OCI-LY7 (cell line): ENCODE measurements at regions not wholly inside any gene's neighbourhood (a gene's known extent, or its start where the extent isn't known, plus 50 kb on each side); places are given as distances from the start of the nearest gene placed in this dataset.

ENCODE experiments used
- BruUV-seq: library from RNA; stranded (reverse); fragments of 400-500 nt; replicated peaks from 2 replicates; lab custom pipeline; 2021; lab: Mats Ljungman, UMichigan
- CTCF ChIA-PET: fragments of 300-600 bp; sonication (Branson Sonifier 250); formaldehyde crosslinking; loops from one replicate; lab custom pipeline; 2022; ENCODE audit warnings: antibody characterized with exemption; ENCODE audit not compliant: unreplicated experiment; lab: Charles Lee
- POLR2A ChIA-PET: fragments of 300-600 bp; sonication (Branson Sonifier 250); formaldehyde crosslinking; loops from one replicate; lab custom pipeline; 2022; ENCODE audit warnings: antibody characterized with exemption; lab: Charles Lee
- DNase-seq: peaks from one replicate; pipeline ENCODE4 v3.0.0-alpha.2; 2015; ENCODE audit warnings: low spot score
- H2AFZ ChIP-seq: fragments of 200-600 bp; sonication (generic), shearing (Covaris generic); 2 replicates; pipeline ENCODE4 v1.6.1; 2014; ENCODE audit warnings: mild to moderate bottlenecking, antibody characterized with exemption, low read length, moderate library complexity
- H3K27ac ChIP-seq: fragments of 200-600 bp; sonication (generic); 2 replicates; pipeline ENCODE4 v1.5.1; 2014; ENCODE audit warnings: mixed run types, low read depth, mild to moderate bottlenecking, moderate library complexity, low read length, inconsistent platforms; ENCODE audit not compliant: poor library complexity, severe bottlenecking
- H3K36me3 ChIP-seq: fragments of 200-600 bp; sonication (generic); 2 replicates; pipeline ENCODE4 v1.6.1; 2014; ENCODE audit warnings: mild to moderate bottlenecking, antibody characterized with exemption, low read length, moderate library complexity, mixed read lengths; ENCODE audit not compliant: insufficient read depth
- H3K4me1 ChIP-seq: fragments of 200-600 bp; sonication (generic); 2 replicates; pipeline ENCODE4 v1.5.1; 2014; ENCODE audit warnings: mild to moderate bottlenecking, low read length; ENCODE audit not compliant: insufficient read depth, poor library complexity, severe bottlenecking
- H3K4me2 ChIP-seq: fragments of 200-600 bp; sonication (generic); 2 replicates; pipeline ENCODE4 v1.6.1; 2014; ENCODE audit warnings: mild to moderate bottlenecking, low read length
- H3K4me3 ChIP-seq: fragments of 200-600 bp; sonication (generic); 2 replicates; pipeline ENCODE4 v1.5.1; 2014; ENCODE audit warnings: mild to moderate bottlenecking, low read depth, low read length; ENCODE audit not compliant: poor library complexity, severe bottlenecking
- H3K79me2 ChIP-seq: fragments of 200-600 bp; sonication (generic); 2 replicates; pipeline ENCODE4 v1.6.1; 2016; ENCODE audit warnings: low read depth, mild to moderate bottlenecking, low read length, moderate library complexity, mixed read lengths; ENCODE audit not compliant: insufficient read depth
- H3K9me2 ChIP-seq: fragments of 200-600 bp; sonication (generic); 2 replicates; pipeline ENCODE4 v1.6.1; 2016; ENCODE audit warnings: mild to moderate bottlenecking, low read length, mixed read lengths; ENCODE audit not compliant: insufficient read depth
- H3K9me3 ChIP-seq: fragments of 200-600 bp; sonication (generic); 2 replicates; pipeline ENCODE4 v1.6.1; 2014; ENCODE audit warnings: mild to moderate bottlenecking, mixed run types, low read length, mixed read lengths
- H4K20me1 ChIP-seq: fragments of 200-600 bp; sonication (generic); 2 replicates; pipeline ENCODE4 v1.6.1; 2014; ENCODE audit warnings: mild to moderate bottlenecking, antibody characterized with exemption, low read length, moderate library complexity, mixed read lengths; ENCODE audit not compliant: insufficient read depth
- CTCF ChIP-seq: fragments of 200-600 bp; sonication (generic); conservative IDR thresholded peaks from 2 replicates; pipeline ENCODE4 v1.5.1; 2014; ENCODE audit warnings: mild to moderate bottlenecking, antibody characterized with exemption, low read length, moderate library complexity, mixed read lengths
- EZH2phosphoT487 ChIP-seq: fragments of 200-600 bp; sonication (generic); IDR thresholded peaks from 2 replicates; pipeline ENCODE4 v1.6.1; 2018; ENCODE audit warnings: low read depth, borderline replicate concordance, mild to moderate bottlenecking, mixed run types, antibody characterized with exemption, low read length, moderate library complexity, mixed read lengths
- intact Hi-C: fragments of 100-400 bp; cut with micrococcal nuclease; formaldehyde crosslinking; loops from one replicate; pipeline ENCODE4 v1.10.0; 2022; ENCODE audit not compliant: unreplicated experiment

- H3K4me2 ChIP-seq, result no peak overlapping the region
These were observed 465.2 kb downstream of the LRIG3 start for GRCh38 chr12:58455136-58455535.

GRCh38 chr12:58458102-58458501 lies 462.2 kb downstream of the LRIG3 start:
- no TSS peak for BruUV-seq
- H3K4me2 ChIP-seq, result no peak overlapping the region

More at GRCh38 chr12:58455136-58455535, 465.2 kb downstream of the LRIG3 start:
- CTCF ChIA-PET, result no interaction called here
- no peak overlapping the region for H3K4me3 ChIP-seq
- H3K9me3 ChIP-seq, result no peaks in the 10 kb centered on the region
- H4K20me1 ChIP-seq, result no peaks in the 10 kb centered on the region
- no peak overlapping the region for H3K27ac ChIP-seq
- H3K4me1 ChIP-seq, result no peaks in the 10 kb centered on the region
- H2AFZ ChIP-seq, result no peak overlapping the region
- TF ChIP-seq CTCF, result no peak
- H3K9me2 ChIP-seq, result no peaks in the 10 kb centered on the region
- POLR2A ChIA-PET, result no interaction called here
- H3K36me3 ChIP-seq, result no peaks in the 10 kb centered on the region
- no TSS peak for BruUV-seq
- intact Hi-C loops, result no loop called here
- no peak for DNase-seq
- no peaks in the 10 kb centered on the region for H3K79me2 ChIP-seq

DNA sequence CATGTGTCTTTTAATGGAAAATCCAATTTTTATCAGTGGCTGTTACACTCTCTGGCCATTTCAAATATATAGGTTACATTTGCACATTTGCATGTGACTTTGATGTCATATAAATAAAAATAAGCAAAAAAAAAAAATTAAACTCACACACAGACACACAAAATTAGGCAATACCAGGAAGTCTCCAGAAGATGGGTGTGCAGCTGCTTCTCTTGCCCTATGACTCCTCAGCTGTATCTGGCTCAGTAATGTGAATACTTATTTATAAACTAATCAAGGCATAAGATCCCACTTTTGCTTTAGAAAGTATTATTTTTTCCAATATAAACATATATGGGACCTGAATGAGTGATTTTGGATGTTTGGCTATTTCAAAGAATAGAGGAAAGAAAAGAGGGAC lies 461.1 kb downstream of the LRIG3 start:
- CTCF ChIA-PET, result no interaction called here
- intact Hi-C loops, result no loop called here
- no peaks in the 10 kb centered on the region for H3K9me3 ChIP-seq

More at GRCh38 chr12:58458102-58458501, 462.2 kb downstream of the LRIG3 start:
- Histone ChIP-seq H3K79me2 (no peaks in the 10 kb centered on the region), H3K36me3 (no peaks in the 10 kb centered on the region), H3K4me3 (no peak overlapping the region), H3K4me1 (no peaks in the 10 kb centered on the region), H3K27ac (no peak overlapping the region), H4K20me1 (no peaks in the 10 kb centered on the region), H2AFZ (no peak overlapping the region), H3K9me2 (no peaks in the 10 kb centered on the region), H3K9me3 (no peaks in the 10 kb centered on the region)
- ChIA-PET CTCF (no interaction called here), POLR2A (no interaction called here)
- no peak for DNase-seq
- intact Hi-C loops, result no loop called here
- TF ChIP-seq EZH2phosphoT487, result no peak
- TF ChIP-seq CTCF, result no peak

More for the DNA sequence above, 461.1 kb downstream of the LRIG3 start:
- BruUV-seq, result no TSS peak
- Histone ChIP-seq H3K79me2 (no peaks in the 10 kb centered on the region), H3K4me2 (no peak overlapping the region), H4K20me1 (no peaks in the 10 kb centered on the region), H3K9me2 (no peaks in the 10 kb centered on the region), H3K4me1 (no peaks in the 10 kb centered on the region), H3K27ac (no peak overlapping the region), H3K36me3 (no peaks in the 10 kb centered on the region), H3K4me3 (no peak overlapping the region), H2AFZ (no peak overlapping the region)
- POLR2A ChIA-PET, result no interaction called here
- no peak for DNase-seq
- no peak for TF ChIP-seq CTCF
- no peak for TF ChIP-seq EZH2phosphoT487
